CD4-positive, alpha-beta T cell treated with Interleukin-6 for 4 hours (primary cell): ENCODE measurements at regions not wholly inside any gene's neighbourhood (a gene's known extent, or its start where the extent isn't known, plus 50 kb on each side); places are given as distances from the start of the nearest gene placed in this dataset.

ENCODE experiments used
- DNase-seq: peaks from one replicate; pipeline ENCODE4 v3.0.0-alpha.2; 2020; ENCODE audit warnings: mixed read lengths

DNA sequence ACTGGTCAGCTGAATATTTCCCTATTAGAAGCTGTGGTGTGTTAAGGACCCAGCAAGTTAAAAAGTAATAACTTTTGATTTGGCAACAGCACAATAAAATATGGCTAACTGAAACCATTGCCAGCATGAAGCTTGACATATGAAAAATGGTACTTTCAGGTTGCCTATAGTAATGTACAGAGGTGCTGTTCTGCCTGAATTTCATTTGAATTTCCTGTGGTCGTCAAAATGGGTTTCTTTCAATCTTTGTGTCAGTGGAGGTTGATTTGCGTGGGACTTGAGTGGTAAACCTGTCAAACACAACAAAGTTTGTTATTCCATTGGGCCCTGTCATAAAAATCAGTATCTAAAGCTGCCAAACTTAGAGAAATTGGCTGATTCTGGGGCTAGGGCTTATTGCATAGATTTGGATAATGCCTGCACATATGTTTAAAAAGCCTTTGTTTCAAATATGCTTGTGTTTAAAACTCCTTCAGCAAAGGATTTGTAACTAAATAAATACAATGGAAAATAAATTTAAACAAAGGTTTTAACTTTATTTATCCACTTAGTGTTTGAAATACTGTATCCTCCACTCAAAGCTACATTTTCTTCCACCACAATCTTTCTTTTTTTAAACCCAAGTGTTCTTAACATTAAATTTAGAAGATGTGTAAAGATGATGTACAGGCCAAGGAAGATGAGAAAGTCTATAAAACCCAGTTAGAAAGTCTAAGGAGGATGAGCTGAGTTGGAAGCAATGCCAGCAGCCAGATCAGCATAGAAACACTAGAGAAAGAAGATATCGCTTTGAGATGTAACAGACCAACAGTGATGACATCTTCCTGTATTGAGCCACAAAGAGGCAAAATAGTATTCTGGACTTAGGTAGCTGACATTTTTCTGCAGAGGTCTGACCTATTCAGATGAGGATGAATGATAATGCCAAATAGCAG lies 134.8 kb upstream of the GIMD1 start:
- DNase-seq = no peak

- DNase-seq = peak; percentile 9
Observed at GRCh38 chr4:106502106-106502699, 133.6 kb upstream of the GIMD1 start.

GRCh38 chr4:106497271-106497670 lies 128.7 kb upstream of the GIMD1 start:
- no peak for DNase-seq

GRCh38 chr4:106496061-106496460 lies 127.5 kb upstream of the GIMD1 start:
- no peak for DNase-seq

GRCh38 chr4:106495476-106495875 lies 126.9 kb upstream of the GIMD1 start:
- DNase-seq = no peak

DNA sequence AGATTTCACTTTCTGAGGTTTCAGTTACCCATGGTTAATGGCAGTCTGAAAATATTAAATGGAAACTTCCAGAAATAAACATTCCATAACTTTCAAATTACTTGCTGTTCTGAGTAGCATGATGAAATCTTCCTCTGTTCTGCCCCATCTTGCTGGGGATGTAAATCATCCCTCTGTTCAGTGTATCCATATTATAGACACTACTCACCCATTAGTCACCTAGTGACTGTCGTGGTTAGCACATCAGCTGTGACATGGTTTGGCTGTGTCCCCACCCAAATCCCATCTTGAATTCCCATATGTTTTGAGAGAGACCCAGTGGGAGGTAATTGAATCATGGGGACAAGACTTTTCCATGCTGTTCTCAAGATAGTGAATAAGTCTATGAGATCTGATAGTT lies 125.5 kb upstream of the GIMD1 start:
- DNase-seq = no peak

- DNase-seq = no peak
Observed at GRCh38 chr4:106493086-106493485, 124.5 kb upstream of the GIMD1 start.

DNA sequence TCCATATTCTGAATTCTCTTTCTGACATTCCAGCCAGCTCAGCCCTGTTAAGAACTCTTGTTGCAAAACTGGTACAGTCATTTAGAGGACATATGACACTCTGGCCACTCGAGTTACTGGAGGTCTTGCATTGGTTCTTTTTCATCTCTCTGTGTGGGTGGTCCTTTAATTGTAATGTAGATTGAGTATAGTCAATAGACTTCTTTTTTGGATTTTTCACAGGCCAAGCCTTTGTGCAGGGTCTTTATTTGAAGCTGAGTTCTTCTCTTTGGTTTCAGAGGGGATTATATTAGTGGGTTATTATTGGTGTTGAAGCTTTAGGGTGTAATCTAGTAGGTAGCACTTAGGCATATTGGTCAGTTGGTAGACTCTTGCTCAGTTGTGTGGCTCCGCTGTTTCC lies 118.0 kb upstream of the GIMD1 start:
- DNase-seq = no peak

DNA sequence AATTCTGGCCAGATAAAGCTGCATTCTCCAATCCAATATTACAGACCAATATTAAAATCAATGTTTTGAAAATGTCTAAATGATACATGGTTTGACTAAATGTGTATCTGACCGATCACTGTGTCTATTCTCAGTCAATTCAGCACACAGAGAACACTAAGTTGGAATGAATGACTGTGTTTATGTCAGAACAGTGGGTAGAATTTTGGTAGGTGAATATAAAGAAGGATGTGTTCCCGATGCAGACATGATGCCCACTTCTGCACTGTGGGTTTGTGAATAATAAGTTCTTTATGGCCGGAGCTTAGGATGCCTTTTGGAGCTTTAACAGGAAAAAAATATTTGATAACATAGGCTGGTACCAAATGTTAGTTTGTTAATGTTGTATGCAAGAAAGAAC lies 113.2 kb upstream of the GIMD1 start:
- DNase-seq = no peak

DNA sequence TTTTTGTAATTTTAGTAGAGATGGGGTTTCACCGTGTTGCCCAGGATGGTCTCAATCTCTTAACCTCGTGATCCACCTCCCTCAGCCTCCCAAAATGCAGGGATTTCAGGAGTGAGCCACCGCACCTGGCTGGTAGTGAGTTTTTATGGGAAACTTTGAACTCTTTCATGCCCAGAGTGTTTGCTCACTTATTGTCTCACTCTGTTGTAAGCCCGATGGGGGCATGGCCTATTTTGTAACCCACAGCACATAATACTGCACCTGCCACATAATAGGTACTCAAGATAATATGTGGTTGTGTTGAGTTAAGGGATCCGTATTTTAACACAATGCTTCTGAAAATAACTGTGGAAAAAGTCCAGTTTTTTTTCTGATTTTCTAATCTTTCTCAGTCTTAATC lies 109.6 kb upstream of the GIMD1 start:
- DNase-seq = no peak

- DNase-seq = no peak
Observed at GRCh38 chr4:106476741-106477140, 108.2 kb upstream of the GIMD1 start.

DNA sequence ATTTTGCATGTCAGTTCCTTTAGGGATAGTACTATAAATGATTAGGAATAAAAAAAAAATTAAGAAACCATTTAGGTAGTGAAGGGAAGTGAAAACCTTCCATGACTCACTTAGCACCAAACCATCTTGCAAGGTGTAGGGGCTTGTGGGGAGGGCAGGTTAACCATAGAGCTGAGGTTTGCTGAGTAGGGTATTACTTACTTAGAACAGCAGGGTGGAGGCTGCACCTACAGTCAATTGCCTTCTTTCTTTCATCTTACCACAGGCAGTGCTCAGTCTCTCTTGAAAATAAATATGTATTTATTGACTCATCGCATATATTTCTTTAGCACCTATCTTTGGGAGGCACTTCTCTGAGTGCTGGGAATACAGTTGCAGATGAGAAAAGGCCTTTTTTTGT lies 104.9 kb upstream of the GIMD1 start:
- no peak for DNase-seq

DNA sequence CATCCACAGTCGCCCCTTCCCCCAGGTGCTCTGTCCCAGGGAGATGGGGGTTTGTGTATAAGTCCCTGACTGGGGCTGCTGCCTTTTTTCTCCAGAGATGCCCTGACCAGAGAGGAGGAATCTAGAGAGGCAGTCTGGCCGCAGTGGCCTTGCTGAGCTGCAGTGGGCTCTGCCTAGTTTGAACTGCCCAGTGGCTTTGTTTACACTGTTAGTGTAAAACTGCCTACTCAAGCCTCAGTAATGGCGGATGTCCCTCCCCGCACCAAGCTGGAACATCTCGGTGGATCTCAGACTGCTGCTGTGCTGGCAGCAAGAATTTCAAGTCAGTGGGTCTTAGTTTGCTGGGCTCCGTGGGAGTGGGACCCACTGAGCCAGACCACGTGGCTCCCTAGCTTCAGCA lies 102.6 kb upstream of the GIMD1 start:
- DNase-seq = no peak

DNA sequence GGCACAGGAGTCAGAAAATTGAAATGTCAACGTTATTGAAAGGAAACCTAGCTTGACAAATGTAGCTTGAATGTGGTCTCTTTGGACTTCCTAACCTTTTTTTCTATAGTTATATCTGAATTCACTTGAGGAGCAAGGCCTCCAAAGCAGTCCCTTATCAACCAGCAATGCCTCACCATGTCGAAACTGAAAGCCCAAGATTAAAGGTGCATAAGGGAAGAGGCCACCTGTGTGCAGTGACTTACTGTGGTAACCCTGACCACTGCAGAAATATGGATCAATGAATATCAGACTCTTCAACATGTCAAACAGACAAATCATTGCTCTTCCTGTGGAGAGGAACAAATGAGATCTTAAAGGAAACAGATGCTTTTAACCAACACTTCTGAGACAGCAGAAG lies 95.0 kb upstream of the GIMD1 start:
- DNase-seq = no peak

GRCh38 chr4:106454581-106454980 lies 86.0 kb upstream of the GIMD1 start:
- DNase-seq = no peak

DNA sequence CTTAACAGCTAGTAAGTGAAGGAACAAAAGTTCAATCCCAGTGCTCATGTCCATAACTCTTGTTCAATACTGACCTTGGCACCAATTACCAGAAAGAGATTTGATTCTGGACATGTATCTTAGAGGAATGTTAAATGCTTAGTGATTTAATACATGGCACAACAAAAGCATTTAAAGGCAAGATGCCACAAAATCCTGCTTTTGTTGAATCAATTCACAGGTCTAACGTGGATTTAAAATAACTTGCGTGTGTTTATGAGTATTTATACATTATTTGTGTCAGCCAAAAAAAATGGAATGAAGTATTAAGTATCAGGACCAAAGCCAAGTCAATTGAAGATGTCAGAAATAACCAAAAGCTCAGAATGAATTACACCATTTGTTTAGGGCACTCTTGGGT lies 85.4 kb upstream of the GIMD1 start:
- DNase-seq = no peak

GRCh38 chr4:106451091-106451490 lies 82.5 kb upstream of the GIMD1 start:
- DNase-seq = no peak

DNA sequence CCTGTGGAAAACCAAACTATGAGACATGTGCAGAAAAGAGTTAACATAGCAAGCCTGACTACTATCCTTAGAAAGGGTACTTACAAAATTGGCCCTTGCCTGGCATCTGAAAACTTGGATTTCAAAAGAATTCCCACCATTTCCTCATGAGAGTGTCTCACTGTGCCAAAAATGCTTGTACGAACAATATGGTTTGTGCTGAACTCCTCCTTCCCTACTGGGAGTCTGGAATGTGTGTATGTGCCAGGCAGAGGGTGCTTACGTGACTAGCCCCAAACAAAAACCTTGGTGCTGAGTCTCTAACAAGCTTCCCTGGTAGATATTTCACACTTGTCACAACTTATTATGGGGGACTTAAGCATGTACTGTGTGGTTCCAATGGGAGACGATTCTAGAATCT lies 81.7 kb upstream of the GIMD1 start:
- DNase-seq = no peak

- no peak for DNase-seq
Observed at GRCh38 chr4:106444557-106444956, 76.0 kb upstream of the GIMD1 start.

DNA sequence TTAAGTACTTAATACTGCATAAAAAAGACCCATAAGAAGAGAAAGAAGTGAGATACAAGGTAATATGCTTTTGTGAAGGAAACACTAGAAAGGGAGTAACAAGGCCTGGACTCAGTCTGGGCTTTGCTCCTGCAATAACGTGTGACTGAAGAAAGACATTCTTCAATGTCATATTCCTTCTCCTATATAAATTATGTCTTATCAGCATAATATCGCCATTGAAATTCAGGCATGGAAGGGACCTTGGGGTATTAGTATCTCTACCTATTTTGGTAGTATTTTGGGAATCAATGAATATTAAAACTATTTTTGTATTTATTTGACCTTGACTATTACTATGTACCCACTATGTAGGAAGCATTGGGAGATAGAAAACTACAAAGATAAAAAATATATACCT lies 62.2 kb upstream of the GIMD1 start:
- no peak for DNase-seq

- no peak for DNase-seq
Observed at GRCh38 chr4:106429885-106430284, 61.3 kb upstream of the GIMD1 start.

DNA sequence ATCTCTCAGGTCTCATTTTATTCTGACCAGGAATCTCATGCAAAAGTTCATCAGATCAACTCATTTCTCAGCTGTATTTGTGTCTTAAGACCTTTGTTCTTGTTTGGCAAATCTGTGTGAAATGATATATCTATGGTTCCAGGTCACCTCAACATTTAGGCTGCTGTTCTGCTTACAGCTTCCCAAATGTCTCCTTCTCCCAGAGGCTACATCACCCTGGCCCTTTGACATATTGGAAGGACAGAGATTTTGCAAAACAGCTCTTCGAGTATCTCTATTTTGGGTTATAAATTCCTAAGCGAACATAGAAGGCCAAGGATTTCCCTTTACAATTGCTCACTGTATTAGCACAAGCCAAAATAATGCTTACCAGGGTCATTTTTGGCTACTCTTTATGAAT lies 57.5 kb upstream of the GIMD1 start:
- DNase-seq = no peak

- no peak for DNase-seq
Observed at GRCh38 chr4:106425576-106425975, 57.0 kb upstream of the GIMD1 start.

GRCh38 chr4:106424426-106424825 lies 55.8 kb upstream of the GIMD1 start:
- DNase-seq = no peak

DNA sequence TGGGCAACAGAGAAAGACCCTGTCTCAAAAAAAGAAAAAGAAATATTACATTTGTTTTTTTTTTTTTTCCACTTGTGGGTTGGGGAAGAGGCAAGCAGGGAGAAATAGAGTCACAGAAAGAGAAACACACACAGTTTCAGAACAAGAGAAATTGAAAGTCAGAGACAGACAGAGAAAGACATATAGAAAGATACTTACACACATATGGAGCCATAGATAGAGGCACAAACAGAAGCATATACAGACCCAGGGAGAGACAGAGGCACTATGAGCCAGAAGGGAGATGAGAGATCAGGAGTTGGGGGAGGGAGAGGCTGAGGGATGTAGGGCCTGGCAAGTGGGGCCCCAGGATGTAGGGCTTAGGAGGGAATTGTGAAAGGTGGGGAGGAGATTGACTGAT lies 55.2 kb upstream of the GIMD1 start:
- no peak for DNase-seq
